Activated T-cell treated with anti-CD3 and anti-CD28 coated beads for 4 hours (primary cell): ENCODE measurements at regions not wholly inside any gene's neighbourhood (a gene's known extent, or its start where the extent isn't known, plus 50 kb on each side); places are given as distances from the start of the nearest gene placed in this dataset.

Experiments
- DNase-seq: peaks from one replicate; pipeline ENCODE4 v3.0.0-alpha.2; 2020

DNA sequence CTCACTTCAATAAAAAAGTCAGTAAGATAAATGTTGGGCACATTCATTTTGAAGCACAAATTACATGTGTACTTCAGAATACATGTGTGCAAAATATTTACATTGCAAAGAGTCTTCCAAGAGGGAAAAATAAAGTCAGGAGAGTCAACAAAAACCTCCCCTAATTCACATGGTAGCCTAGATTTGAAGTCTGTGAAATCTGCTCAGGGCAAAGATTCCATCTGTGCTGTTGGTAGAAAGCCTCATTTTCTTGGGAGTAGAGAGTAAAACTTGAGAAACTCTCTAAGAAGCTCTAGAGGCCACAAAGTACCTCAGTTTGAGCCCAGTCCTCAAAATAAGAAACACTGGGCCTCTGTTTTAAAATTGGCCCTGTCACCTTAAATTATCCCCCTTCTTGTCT lies 303.4 kb downstream of the RAB28 start:
- DNase-seq, result no peak

DNA sequence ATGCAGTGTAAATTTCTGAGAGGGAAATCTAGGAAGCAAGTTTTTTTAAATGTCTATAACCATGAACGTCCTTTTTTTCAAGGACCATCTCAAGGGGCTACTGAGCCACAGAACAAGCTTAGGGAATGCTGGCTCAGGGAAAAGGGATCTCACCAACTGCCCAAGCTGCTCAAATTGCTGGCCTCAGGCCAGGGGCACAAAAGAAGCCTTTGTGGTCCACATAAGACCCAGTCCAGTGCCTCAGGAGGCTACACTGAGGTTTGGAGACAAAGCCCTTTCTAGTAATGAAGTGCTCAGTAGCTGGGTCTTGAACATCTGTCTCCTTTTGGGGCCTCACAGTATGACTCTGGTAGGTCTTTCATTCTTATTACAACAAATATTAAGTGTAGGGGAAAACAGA lies 305.5 kb downstream of the RAB28 start:
- no peak for DNase-seq

DNA sequence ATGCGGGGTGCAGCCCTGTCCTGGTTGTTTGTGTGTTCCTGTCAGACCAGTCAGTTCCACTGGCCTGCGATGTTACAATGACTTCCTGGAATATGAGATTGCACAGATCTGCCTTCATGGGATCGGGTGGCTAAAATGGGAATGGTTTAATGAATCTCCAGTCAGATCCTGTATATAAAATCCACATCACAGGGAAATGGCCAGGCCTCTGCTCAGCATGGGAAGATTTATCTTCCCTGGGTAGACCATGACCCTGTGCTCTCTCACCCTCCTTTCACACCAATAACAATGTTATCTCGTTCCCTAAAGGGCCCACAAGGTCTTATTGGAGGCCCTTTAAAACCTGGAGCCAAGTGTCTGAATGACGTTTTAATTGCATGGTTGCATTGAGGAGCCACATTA lies 307.4 kb downstream of the RAB28 start:
- DNase-seq, result no peak

DNA sequence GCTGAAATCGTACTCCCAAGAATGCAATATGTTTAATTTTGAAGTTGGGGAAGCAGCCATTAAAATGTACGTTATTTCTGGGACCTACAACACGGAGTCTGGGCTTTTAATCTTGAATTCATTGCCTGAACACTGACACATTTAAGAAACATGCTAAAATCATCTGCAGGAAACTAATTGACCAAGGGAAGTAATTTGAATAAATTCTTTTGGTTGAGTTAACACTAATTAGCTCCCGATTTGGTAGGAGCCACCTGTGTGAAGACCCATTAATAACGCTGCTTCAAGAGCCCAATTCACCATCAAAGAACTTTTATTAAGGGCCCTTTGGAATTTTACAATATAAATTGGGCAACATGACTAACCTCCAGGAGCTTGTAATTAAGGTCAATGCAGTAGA lies 309.2 kb downstream of the RAB28 start:
- DNase-seq, result no peak

DNA sequence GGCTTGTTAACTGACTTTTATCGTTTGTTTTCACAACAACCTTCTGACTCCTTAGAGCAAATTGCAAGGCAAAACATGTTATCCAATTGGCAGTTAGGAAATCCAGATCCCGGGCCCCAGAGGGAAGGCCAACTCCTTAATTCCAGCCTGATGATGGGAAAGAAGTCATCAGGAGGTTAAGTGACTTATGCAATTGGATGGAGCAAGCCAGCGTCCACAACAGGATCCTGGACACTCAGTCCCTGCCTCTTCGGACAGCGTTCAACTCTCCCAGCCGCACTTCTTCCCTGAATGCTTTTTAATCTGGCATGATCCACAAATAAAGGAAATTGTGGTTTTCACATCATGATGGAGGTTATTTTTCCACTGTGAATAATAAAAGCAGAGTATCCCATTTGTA lies 310.1 kb downstream of the RAB28 start:
- DNase-seq, result no peak

DNA sequence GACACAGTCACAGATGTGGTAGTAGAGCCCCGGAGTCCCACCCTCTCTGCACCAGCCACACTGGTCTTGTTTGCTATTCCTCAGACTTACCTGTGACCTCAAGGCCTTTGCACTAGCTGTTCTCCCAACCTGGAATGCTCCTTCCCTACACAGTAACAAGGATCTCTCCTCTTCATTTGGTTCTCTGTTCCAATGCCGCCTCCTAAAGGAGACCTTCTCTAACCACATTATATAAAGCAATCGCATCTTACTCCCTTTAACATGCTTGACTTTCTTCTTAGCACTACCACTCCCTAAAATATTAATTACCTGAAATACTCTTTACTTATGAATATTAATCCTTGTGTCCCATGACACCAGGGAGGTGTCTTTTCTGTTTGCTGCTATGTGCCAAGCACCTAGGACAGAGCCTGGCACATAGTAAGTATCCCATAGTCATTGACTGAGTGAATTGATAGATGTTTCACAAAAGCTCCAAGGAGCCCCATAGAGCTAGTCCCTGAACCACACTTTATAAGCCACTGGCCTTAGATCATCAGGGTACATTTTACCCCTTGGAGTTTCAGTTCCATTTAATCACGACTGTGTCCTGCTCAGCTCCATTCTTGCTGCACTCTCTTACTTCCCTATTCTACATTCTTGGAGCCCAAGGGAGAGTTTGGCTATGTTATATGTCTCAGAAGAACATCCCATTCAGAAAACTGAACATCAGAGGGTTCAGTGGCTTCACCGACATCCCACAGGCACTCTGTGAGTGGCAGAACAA lies 312.7 kb downstream of the RAB28 start:
- no peak for DNase-seq

DNA sequence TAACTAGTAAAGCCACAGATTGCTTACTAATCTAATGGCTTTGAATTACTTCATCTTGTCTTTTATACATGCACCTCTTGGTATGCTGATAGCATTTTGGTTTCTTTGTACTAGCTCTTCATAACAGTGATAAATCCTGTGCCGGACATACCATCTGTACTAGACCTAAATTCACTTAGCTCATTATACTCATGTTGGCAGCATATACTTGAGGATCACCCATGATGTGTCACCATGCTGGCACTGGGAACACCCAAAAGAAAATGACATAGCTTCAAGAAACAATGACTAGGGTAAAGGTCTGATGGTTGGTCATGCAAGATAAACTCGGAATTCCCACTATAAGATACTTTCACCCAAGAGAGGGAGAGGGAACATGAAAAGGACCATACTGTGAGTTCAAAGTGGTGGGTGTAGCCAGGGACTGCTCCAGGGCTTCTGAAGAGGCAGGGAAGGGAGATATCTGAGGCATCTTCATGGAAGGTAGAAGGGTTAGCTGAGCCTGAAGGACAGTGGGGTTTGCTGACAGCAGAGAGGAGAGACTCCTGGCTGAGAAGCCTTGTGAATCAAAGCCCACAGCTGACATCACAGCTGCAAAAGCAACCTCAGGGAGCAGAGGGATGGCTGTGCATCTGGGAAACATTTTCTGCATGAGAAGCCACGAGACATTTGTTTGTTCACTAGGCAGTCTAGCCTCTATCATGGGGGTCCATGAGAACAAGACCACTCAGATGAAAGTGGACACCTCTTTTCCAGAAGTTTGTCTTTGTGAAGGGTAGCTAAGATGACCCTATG lies 314.2 kb downstream of the RAB28 start:
- DNase-seq, result no peak

DNA sequence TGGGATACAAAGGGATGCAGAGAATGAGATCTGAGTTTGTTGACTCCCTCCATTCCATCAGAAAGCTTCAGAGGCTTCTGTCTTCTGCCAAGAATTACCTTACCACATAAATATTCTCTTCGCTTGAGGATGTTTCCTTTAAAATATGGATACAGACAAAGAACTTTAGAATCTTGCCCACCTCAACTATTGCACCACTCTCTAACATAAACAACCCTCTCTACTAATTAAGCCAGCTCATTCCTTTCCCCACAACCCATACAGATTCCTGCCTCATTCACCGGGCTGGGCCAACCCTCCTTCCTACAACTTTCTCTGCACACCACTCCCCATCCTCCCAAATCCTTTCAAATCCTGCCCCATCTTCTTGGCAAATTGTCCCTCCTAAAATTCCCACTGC lies 315.8 kb downstream of the RAB28 start:
- no peak for DNase-seq

DNA sequence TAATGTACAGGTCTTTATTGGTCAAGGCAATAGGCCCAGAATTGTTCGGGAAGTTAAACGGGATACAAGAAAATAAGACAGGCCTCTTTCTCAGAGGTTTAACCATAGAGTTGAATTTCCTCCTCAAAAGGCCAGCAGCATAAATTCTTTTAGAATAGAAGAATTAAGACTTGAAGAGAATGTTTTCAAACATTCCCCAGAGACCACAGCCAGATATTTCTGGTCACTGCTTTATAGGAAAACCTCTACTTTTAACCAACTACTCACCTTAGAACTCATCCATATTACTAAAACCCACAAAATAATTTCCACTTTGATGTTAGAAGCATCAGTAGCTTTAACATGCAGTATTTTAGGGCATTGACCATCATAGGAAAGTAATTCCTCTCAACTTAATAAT lies 317.9 kb downstream of the RAB28 start:
- no peak for DNase-seq

DNA sequence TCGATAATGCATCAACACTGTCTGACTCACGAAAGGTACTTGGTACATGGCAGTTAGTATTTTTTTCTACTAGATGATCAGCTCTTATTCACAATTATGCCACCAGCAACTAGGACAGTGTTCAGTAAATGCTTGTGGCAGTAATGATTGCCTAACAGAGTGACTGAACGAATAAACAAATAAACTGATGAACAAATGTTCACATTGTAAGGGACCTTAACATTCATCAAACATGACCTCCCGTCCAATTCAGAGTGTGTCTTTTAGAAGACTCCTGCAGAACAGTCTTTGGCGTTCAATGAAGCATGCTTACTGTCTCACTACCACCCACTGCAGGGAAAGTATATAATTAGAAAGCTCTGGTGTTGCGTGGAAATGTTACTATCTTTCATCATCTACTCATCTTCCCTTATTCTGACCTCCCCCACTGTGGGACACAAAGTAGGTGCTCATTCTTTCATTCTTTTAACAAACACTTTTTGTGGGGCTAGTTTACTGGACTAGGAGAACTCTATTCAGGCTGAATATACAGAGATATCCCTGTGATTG lies 319.3 kb downstream of the RAB28 start:
- no peak for DNase-seq

DNA sequence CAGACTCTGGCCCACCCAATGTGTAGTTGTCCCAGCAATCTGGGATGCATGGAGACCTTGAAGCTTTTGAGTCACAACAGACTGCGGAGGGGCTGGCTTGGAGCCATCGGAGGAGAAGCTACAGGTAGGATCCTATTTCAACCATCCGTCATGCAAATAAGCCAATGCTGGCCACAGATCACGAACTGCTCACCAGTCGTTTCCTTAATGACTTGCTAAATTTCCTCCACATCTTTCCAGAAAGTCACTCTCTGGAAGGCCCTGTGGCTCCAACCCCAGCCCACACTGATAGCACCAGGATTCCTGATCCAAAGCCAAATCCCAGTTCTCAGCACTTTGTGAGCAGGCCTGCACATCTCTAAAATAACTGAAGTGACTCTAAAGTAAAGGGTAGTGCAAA lies 321.3 kb downstream of the RAB28 start:
- no peak for DNase-seq

DNA sequence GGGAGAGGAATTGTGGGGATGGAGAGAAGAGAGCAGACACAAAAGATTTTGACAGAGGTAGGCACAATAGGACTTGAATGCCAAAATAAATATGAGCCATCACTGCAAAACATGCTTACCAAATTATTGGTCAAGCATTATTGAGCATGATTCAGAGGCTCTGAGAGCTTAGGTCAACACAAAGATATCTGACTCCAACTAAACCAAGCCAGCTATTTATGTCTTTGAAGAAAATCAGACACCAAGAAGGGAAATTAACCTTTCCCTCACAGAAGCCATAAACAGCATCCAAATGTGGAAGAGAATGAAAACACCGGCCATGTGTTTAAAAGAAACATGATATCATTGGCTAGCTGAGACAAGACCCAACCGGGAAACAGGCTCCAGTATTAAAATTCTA lies 323.2 kb downstream of the RAB28 start:
- DNase-seq, result no peak

DNA sequence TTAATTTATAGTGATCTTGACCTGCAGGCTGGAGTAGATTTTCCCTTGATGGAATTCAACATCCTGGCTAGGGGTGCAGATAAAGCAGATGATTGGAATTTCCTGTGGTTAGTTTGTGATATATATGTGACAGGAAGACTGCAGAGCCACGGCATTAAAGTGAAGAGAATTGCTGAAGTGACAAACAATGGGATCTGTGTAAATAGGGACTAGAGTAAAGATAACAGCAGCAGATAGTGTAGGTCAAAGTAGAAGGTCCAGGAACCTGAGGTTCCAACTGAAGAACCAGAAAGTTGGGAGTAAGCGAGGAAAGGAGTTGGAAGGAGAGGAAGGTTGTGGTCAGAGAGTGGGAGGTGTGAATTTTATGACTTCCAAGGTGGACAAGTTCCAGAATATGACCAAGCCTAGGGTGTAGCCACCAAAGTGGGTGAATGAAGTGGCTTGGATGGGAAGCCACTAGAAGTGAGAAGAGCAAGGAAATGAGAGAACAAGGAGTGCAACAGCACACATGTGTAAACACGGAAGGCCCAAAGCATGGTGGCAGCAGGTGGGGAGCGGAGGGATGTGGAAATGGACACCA lies 325.0 kb downstream of the RAB28 start:
- DNase-seq, result no peak

DNA sequence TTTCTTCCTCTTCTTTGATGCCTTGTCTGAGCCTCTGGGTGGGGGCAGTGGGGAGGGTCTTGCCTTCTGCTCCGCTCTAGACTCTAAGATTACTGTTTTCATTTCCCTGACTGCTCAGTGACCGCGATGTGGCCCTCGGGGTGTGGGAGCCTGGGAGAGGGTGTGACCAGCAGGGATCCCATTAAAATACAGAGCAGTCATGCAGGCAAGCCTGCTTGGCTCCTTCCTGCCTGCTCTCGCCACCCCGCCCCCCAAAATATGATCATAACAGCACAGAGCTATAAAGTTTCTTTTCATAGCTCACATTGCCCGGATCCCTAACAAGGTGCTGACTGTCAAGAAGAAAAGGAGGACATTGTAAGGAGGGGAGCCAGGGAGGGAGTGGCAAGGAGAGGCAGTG lies 332.9 kb downstream of the RAB28 start:
- DNase-seq, result no peak

DNA sequence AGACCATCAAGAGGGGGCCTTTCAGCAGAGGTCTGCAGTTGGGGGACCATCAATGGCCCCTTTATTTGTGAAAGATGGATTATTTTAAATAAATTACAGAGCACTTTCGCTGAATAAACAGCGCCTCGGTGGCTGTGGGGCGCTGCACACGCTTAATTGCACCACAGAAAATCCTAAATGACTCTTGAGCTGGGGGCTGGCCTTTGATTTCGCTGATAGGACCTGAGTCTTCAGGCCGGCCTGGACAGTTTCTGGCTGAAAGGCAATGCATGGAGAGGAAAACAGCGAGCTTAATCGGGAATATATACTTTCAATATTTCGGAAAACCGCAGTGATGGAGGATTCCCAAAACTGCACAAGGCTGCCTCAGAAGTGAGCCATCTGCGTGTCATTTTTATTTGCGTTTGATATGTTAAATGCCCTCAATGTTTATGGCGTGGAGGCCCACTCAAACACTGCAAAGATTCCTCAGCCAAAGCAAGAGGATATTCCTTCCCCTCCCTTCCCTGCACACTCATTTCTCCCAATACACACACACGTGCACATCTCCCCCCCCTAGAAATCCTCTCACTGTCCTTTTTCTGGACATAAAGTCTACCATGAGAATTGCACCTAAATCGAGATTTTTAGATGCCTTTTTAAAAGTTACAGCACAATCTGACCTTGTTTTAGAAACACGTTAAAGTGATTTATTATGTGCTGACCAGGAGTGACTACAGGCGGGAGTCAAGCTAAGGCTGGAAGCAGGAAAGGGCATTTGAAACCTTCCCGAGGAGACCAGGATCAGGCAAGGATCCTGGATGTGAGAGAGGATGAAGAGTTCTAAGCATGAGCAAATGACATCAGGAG lies 340.7 kb downstream of the RAB28 start:
- no peak for DNase-seq

DNA sequence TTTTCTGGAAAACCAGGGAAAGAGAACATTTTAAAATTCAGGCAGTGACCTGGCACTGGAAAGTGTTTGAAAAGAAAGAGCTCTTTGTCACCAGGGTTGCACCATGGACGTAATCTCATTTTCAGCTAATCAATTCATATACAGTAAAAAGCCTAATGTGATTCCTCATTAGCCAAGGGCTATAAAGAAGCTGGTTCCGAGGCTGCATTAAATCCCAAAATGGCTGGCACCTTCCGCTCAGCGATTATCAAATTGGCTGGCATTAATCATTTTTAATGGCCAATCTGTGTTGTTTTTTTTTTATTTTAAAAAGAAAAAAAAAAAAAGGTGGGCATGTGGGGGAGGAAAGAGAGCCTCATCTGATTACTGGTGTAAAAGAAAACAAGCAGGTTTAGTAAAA lies 341.4 kb downstream of the RAB28 start:
- DNase-seq, result no peak

DNA sequence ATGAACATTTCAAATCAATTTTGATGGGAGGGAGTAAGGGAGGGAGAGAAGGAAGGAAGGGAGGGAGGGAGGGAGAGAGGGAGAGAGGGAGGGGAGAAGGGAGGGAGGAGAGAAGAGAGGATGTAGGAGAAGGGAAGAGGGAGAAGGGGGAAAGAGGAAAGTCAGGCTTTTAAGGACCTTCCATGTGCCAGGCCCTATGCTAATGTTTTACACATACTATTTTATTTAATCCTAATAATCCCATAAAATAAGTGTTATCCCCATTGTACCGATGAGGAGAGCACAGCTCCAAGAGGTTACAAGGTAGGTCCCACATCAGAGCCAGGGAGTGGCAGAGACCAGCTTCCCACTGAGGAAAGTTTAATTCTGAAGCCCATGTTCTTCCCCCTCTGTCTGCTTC lies 341.9 kb downstream of the RAB28 start:
- no peak for DNase-seq

DNA sequence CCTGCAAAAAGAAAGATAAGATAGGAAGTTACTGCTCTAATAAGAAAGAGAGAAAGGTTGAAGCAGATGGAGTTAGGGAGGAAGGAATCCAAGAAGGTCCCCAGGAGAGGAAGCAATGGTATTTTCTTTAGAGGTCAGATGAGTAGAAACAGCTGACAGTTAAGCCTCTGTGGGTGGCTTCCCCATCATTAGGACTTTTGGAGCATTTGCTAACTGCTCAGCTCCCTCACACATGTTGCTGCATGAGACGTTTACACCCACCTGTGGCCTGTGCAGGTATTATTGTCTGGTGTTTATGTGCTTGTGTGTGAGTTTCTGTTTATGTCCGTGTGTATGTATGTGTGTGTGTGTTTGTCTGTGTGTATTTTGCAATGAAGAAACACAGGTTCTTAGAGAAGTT lies 346.8 kb downstream of the RAB28 start:
- DNase-seq, result no peak

DNA sequence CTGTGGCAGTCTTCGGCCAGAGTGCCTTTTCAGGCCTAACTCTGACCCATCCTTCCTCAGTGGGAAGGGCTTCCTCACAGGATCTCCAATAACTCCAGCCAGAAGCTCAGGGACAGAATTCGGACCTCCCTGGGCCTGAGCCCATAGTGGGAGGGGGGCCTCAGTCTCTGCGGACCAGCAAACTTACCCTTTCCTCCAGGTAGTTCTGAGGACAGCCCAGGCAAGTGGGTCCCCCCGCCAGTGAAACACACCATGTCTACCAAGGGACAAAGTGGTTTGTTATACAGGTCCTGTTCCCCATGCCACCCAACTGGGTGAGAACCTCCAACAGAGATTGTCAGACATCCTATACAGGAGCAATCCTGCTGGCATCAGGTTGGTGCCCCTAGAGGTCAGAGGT lies 350.4 kb downstream of the RAB28 start:
- DNase-seq, result no peak

DNA sequence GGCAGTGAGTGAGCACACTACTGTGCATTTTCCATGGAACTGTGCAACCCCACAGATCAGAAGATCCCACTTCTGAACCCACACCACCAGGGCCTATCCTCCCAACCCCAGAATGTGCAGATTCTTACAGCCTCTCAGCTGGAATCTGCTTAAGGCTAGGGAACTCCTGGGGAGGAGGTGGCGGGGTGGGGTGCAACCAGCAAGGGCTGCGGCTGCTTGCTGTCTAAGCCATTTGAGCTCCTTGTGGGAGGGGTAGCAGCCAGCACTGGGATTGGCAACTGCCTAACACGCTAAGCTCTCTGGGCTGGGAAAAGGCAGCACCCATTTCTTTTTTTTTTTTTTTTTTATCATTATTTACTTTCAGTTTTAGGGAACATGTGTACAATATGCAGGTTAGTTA lies 353.3 kb downstream of the RAB28 start:
- DNase-seq, result no peak

DNA sequence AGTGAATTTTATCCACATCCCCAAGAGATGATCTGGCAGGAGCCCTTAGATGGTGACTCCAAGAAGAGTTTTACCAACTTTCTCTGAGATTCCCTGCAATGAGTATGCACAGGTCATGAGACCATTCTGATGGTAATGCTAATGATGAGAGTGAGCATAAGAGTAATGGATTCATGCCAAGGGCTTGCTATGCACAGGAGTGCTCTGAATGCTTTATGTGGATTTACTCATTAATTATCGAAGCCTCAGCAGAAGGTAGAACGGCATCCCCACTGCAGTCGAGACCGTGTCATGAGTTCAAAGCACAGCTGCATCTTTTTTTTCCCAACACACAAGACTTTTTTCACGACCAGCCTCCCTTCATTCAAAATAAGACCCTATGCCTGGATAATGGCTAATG lies 355.0 kb downstream of the RAB28 start:
- DNase-seq, result no peak

DNA sequence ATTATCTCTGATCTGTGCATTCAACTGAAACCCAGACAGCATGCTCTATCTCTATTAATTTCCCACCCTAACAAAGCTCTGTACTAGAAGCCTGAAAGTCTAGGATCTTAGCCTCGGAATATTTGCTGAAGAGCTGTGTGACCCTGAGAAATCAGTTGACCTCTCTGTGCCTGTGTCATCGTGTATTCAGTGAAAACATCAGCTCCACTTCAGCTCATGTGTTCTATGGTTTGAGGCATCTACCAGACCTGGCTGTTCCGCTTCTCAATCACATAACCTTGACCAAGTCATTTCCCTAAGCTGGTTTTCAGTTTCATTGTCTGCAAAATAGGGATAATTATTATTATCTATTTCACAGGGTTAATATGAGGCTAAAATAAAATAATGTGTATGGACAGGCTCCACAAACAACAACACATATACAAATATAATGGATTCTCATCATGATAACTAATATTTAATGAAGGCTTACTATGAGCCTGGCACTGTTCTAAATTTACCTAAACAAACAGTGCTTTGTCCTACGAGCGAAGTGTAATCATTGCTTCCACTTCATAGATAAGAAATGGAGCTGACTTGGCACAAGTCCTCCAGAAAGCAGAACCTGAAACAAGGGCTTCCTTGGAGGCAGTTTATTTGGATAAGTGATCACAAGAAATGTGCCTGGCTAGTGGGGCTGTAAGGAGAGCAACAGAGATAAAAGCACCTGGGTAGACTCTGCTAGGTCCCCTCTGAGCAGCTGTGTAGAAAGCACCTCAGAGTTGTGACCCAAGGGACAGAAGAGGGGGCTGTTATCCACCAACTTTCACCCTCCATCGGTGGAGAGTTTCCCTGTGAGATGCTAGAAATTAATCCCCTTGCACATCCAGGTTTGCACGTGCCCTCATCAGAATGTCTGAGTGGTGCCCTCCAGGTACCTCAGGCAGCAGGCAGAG lies 356.9 kb downstream of the RAB28 start:
- no peak for DNase-seq
